ENCODE measurements at regions not wholly inside any gene's neighbourhood (a gene's known extent, or its start where the extent isn't known, plus 50 kb on each side); places are given as distances from the start of the nearest gene placed in this dataset.
"Not testable (repeated sequence)": the region's sequence is repeated elsewhere in the genome, so short reads cannot be mapped to it uniquely, and the experiment has no call there.

- no peak for DNase-seq (ENCODE audit: low spot score)
Measured at GRCh38 chr5:171714851-171715250, 70.8 kb upstream of the SMIM23 start.

DNA sequence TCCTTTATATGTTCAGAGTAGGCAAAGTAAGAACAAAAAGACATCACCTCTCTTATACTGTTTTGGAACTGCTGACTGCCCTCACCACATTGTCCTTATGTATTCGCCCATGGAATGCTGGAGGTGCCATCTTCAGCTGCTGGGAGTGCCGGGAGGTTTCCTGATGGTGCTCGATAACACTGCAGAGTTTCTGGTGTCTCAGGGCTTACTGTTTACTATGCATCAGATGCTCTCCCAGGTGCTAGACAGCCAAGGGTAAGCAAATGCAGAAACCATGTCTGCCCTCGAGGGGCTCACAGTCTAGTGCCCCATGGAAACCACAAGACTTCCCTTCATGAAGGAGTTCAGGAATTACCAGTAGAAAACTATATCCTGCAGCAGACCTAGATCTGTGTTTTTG lies 70.1 kb upstream of the SMIM23 start:
- DNase-seq (ENCODE audit: low spot score): no peak

DNA sequence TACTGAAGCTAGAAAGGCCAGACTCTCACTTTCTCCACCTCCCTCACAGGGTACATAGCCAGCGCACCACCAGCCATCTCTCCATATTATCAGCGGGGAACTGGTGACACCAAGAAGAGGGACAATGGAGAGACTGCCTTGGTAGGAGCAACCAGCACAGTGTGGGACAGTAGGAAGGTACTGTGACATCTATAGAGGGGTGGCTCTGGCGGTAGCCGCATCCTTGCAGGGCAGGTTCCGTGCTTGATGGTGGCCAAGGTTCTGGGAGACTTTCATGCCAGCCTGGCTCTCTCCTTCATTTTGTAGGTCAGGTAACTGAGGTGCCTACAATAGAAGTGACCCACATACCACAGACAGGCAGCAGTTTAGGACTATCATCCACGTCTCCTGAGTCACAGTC lies 65.5 kb upstream of the SMIM23 start:
- DNase-seq (ENCODE audit: low spot score): no peak

DNA sequence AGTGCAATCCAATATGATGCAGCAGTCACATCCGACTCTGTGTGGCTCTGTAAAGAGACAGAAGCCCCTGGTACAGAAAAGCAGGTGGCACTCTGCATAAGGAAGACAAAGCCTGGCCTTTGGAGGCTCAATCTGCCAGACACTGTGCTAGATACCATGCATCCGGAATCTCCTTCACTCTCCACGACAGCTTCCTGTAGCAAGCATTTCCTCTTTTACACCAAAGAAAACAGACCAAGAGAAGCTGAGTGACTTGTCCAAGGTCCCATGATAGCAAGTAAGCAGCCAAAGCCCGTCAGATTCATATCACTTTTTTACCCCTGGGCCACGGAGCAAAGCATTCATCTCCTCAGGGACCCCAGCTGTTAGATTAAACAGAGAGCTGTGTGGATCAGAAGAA lies 64.2 kb upstream of the SMIM23 start:
- DNase-seq (ENCODE audit: low spot score): no peak

DNA sequence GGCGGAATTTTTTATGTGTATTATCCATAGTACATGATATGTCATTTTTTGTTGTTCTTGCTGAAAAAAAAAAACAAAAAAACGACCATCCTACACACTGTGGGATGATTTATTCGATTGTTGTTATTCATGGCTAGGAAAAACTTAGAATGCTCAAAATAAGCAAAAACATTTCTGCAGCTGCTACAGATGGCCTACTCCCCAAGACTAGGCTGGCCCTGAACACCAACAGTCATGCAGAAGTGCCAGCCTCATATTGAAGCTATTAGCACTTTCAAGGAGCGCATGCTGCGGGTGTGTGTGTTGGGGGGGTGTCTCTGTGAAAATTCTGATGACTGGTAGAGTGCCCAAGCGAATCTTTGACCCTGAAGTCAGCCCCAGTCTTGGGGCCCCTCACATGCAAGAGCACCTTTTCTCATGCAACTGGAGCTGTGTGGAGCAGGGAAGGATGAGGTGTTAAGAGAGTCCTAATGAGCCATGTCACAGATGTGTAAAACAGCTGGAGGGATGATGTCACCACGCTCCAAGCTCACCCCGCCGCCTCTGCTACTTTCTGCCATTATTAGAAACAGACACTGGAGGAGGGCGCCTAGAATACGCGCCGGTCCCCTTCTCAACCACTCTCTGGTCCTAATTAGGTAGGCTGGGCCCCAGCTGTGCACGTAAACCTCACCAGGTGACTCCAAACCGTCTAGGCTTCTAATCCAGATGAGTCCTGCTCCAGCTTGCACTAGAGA lies 61.0 kb upstream of the SMIM23 start:
- DNase-seq (ENCODE audit: low spot score): no peak

- DNase-seq (ENCODE audit: low spot score): no peak
Measured at GRCh38 chr5:171725205-171725601, 60.4 kb upstream of the SMIM23 start.

DNA sequence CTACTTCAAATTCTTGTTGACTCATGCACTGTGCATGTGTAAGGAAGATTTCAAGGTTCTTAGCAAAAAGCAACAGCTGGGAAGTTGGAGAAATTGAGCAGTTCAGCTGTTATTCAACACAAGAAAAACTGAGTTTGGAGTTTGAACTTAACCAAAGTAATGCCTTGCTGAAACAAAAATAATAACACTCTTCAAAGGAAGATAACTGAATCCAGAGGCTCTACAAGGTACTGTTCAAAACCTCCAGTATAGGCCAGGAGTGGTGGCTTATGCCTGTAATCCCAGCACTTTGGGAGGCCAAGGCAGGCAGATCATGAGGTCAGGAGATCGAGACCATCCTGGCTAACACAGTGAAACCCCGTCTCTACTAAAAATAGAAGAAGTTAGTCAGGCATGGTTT lies 58.8 kb upstream of the SMIM23 start:
- DNase-seq (ENCODE audit: low spot score): not testable (repeated sequence)

DNA sequence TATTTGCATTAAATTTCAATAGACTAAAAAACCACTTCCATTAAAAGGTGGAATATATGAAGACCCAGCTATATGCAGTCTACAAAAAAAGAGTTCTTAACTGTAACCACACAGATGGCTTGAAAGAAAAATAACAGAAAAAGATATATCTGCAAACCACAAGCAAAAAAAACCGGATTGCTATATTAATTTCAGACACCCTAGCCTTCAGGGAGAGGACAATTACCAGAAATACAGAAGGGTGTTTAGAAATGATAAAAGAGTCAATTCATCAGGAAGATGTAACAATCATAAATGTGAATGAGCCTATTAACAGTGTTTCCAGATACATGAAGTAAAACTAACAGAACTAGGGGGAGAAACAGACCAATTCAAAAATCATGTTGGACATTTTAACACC lies 56.9 kb upstream of the SMIM23 start:
- DNase-seq (ENCODE audit: low spot score): no peak
